Stromal cell of bone marrow (primary cell): ENCODE measurements at regions not wholly inside any gene's neighbourhood (a gene's known extent, or its start where the extent isn't known, plus 50 kb on each side); places are given as distances from the start of the nearest gene placed in this dataset.

ENCODE experiments used
- DNase-seq: peaks from one replicate; pipeline ENCODE4 v3.0.0-alpha.2; 2012; ENCODE audit warnings: low read depth

GRCh38 chr9:135240222-135240621 lies 152.8 kb downstream of the OLFM1 start:
- no peak for DNase-seq

GRCh38 chr9:135240871-135241311 lies 153.4 kb downstream of the OLFM1 start:
- no peak for DNase-seq

GRCh38 chr9:135241381-135242048 lies 154.0 kb downstream of the OLFM1 start:
- DNase-seq: no peak

GRCh38 chr9:135242049-135242396 lies 154.6 kb downstream of the OLFM1 start:
- no peak for DNase-seq

GRCh38 chr9:135242406-135242805 lies 154.9 kb downstream of the OLFM1 start:
- no peak for DNase-seq

GRCh38 chr9:135243201-135244190 lies 156.0 kb downstream of the OLFM1 start:
- no peak for DNase-seq

- DNase-seq: no peak
These were observed 157.1 kb downstream of the OLFM1 start for GRCh38 chr9:135244271-135245221.

GRCh38 chr9:135245482-135246247 lies 158.2 kb downstream of the OLFM1 start:
- DNase-seq: no peak

- DNase-seq: no peak
These were observed 159.1 kb downstream of the OLFM1 start for GRCh38 chr9:135246248-135247205.

- no peak for DNase-seq
These were observed 159.9 kb downstream of the OLFM1 start for GRCh38 chr9:135247227-135247930.

- no peak for DNase-seq
These were observed 160.6 kb downstream of the OLFM1 start for GRCh38 chr9:135248111-135248510.

GRCh38 chr9:135248721-135249120 lies 161.3 kb downstream of the OLFM1 start:
- DNase-seq: no peak

- DNase-seq: no peak
These were observed 161.7 kb downstream of the OLFM1 start for GRCh38 chr9:135249191-135249590.

GRCh38 chr9:135249711-135250110 lies 162.2 kb downstream of the OLFM1 start:
- DNase-seq: no peak

- no peak for DNase-seq
These were observed 163.9 kb downstream of the OLFM1 start for GRCh38 chr9:135251331-135251761.

GRCh38 chr9:135251996-135252760 lies 164.7 kb downstream of the OLFM1 start:
- no peak for DNase-seq

GRCh38 chr9:135252980-135253304 lies 165.5 kb downstream of the OLFM1 start:
- no peak for DNase-seq

- DNase-seq: no peak
These were observed 166.0 kb downstream of the OLFM1 start for GRCh38 chr9:135253305-135254004.
